ENCODE measurements at regions not wholly inside any gene's neighbourhood (a gene's known extent, or its start where the extent isn't known, plus 50 kb on each side); places are given as distances from the start of the nearest gene placed in this dataset.

DNA sequence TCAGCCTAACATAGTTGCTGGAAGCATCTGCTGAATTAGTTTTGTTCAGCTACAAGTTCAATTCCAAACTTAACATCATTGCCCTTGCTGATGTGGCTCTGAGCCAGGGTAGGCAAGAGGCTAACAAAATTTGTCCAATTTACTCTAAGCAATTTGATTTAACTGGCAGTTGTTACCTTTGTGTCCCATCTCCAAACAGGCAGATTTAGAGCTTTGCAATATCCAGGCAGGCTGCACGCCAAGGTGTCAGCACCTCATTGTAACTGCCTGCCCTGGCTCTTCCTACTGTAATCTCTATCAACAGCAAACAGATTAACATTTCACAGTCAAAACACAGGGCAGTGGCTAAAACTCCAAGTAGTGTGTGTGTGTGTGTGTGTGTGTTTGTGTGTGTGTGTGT is 2070.6 kb downstream of the PCDH7 start:
- TF ChIP-seq, protein P1, sequence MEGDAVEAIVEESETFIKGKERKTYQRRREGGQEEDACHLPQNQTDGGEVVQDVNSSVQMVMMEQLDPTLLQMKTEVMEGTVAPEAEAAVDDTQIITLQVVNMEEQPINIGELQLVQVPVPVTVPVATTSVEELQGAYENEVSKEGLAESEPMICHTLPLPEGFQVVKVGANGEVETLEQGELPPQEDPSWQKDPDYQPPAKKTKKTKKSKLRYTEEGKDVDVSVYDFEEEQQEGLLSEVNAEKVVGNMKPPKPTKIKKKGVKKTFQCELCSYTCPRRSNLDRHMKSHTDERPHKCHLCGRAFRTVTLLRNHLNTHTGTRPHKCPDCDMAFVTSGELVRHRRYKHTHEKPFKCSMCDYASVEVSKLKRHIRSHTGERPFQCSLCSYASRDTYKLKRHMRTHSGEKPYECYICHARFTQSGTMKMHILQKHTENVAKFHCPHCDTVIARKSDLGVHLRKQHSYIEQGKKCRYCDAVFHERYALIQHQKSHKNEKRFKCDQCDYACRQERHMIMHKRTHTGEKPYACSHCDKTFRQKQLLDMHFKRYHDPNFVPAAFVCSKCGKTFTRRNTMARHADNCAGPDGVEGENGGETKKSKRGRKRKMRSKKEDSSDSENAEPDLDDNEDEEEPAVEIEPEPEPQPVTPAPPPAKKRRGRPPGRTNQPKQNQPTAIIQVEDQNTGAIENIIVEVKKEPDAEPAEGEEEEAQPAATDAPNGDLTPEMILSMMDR (IDR thresholded peaks at IDR 0.05 in 4 of 5, conservative IDR thresholded peaks at IDR 0.05 in 1 of 5), result no peak
- TF ChIP-seq POLR2A (IDR thresholded peaks at IDR 0.05), result no peak
